Trophoblast cell (in vitro differentiated cells and primary cell): ENCODE measurements at regions not wholly inside any gene's neighbourhood (a gene's known extent, or its start where the extent isn't known, plus 50 kb on each side); places are given as distances from the start of the nearest gene placed in this dataset.

ENCODE experiments used
- DNase-seq, 2 donors: peaks; one replicate each; pipeline ENCODE4 v3.0.0-alpha.2; 2016
- H2AFZ ChIP-seq: 2 replicates; pipeline ENCODE4 v1.6.1; 2013; ENCODE audit warnings: low read length, moderate library complexity, mild to moderate bottlenecking; ENCODE audit not compliant: insufficient read depth, poor library complexity
- H2AK5ac ChIP-seq: 2 replicates; pipeline ENCODE4 v1.6.1; 2013; ENCODE audit warnings: mild to moderate bottlenecking, low read length
- H2BK120ac ChIP-seq: 2 replicates; pipeline ENCODE4 v1.6.1; 2013; ENCODE audit warnings: low read length, mild to moderate bottlenecking, moderate library complexity; ENCODE audit not compliant: insufficient read depth, poor library complexity
- H2BK12ac ChIP-seq: 2 replicates; pipeline ENCODE4 v1.6.1; 2013; ENCODE audit warnings: mild to moderate bottlenecking, low read length, moderate library complexity
- H2BK5ac ChIP-seq: 2 replicates; pipeline ENCODE4 v1.6.1; 2013; ENCODE audit warnings: low read length, low read depth, moderate library complexity, mild to moderate bottlenecking; ENCODE audit not compliant: poor library complexity
- H3K14ac ChIP-seq: 2 replicates; pipeline ENCODE4 v1.6.1; 2013; ENCODE audit warnings: mild to moderate bottlenecking, low read length
- H3K18ac ChIP-seq: 2 replicates; pipeline ENCODE4 v1.6.1; 2013; ENCODE audit warnings: mild to moderate bottlenecking, low read length
- H3K23ac ChIP-seq: 2 replicates; pipeline ENCODE4 v1.6.1; 2013; ENCODE audit warnings: low read length
- H3K27ac ChIP-seq: 2 replicates; pipeline ENCODE4 v1.5.1; 2013; ENCODE audit warnings: low read depth, mild to moderate bottlenecking, inconsistent platforms, low read length, moderate library complexity
- H3K27me3 ChIP-seq: 2 replicates; pipeline ENCODE4 v1.6.1; 2013; ENCODE audit warnings: inconsistent platforms, mild to moderate bottlenecking, low read length, moderate library complexity; ENCODE audit not compliant: insufficient read depth
- H3K36me3 ChIP-seq, 2 experiments: 1 replicate in 1 of 2; 2 replicates in 1 of 2; pipeline ENCODE4 v1.6.1; 2013; ENCODE audit warnings: low read length in 2 of 2, mild to moderate bottlenecking in 2 of 2, moderate library complexity in 1 of 2; ENCODE audit not compliant: insufficient read depth in 2 of 2, control insufficient read depth in 1 of 2
- H3K4ac ChIP-seq: 2 replicates; pipeline ENCODE4 v1.6.1; 2013; ENCODE audit warnings: low read depth, mild to moderate bottlenecking, low read length, moderate library complexity
- H3K4me1 ChIP-seq, 2 experiments: 1 replicate in 1 of 2; 2 replicates in 1 of 2; pipeline ENCODE4 v1.6.1; 2013; ENCODE audit warnings: low read length in 2 of 2, mild to moderate bottlenecking in 2 of 2, moderate library complexity in 1 of 2; ENCODE audit not compliant: insufficient read depth in 2 of 2, control insufficient read depth in 1 of 2
- H3K4me2 ChIP-seq: 2 replicates; pipeline ENCODE4 v1.6.1; 2013; ENCODE audit warnings: inconsistent platforms, mild to moderate bottlenecking, low read length, moderate library complexity
- H3K4me3 ChIP-seq: 2 replicates; pipeline ENCODE4 v1.5.1; 2013; ENCODE audit warnings: mild to moderate bottlenecking, low read depth, low read length, inconsistent platforms
- H3K79me1 ChIP-seq: one replicate; pipeline ENCODE4 v1.6.1; 2013; ENCODE audit warnings: low read length
- H3K79me2 ChIP-seq: 2 replicates; pipeline ENCODE4 v1.6.1; 2013; ENCODE audit warnings: low read length, mild to moderate bottlenecking; ENCODE audit not compliant: control insufficient read depth, insufficient read depth, poor library complexity
- H3K9ac ChIP-seq: 2 replicates; pipeline ENCODE4 v1.6.1; 2013; ENCODE audit warnings: mild to moderate bottlenecking, low read length
- H3K9me3 ChIP-seq: 2 replicates; pipeline ENCODE4 v1.6.1; 2013; ENCODE audit warnings: low read depth, mild to moderate bottlenecking, control low read depth, inconsistent platforms, low read length; ENCODE audit not compliant: insufficient read depth
- H4K12ac ChIP-seq: 2 replicates; pipeline ENCODE4 v1.6.1; 2013; ENCODE audit warnings: low read depth, mild to moderate bottlenecking, low read length, moderate library complexity
- H4K8ac ChIP-seq: 2 replicates; pipeline ENCODE4 v1.6.1; 2013; ENCODE audit warnings: low read depth, mild to moderate bottlenecking, low read length, moderate library complexity
- H4K91ac ChIP-seq: one replicate; pipeline ENCODE4 v1.6.1; 2013; ENCODE audit warnings: low read depth, mild to moderate bottlenecking, low read length, moderate library complexity
- WGBS: extraction: QIAGEN DNeasy Blood & Tissue Kit; methylation state at CpG from one replicate; pipeline ENCODE4 v1.1.7; 2013; ENCODE audit warnings: missing lambda C conversion rate; ENCODE audit not compliant: insufficient read length, insufficient coverage; ENCODE audit errors: extremely low coverage; 5-methylcytosine and 5-hydroxymethylcytosine counted together

DNA sequence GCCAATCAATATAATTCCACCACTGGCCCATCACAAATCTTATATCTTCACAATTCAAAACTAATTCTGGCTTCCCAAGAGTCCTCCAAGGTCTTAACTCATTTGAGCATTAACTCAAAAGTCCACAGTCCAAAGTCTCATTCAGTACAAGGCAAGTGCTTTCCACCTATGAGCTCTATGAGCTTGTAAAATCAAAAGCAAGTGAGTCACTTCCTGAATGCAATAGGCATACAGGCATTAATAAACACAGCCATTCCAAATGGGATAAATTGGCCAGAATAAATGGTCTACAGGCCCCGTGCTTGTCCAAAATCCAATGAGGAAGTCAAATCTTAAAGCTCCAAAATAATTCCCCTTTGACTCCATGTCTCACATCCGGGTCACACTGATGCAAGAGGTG is 479.1 kb downstream of the KDM5D start:
- Histone ChIP-seq H3K27me3 (no peaks in the 10 kb centered on the region), H3K9me3 (no peaks in the 10 kb centered on the region), H3K14ac (no peak overlapping the region), H3K4me1 (peaks cover 0 to 2% of the 10 kb centered on the region in 2 experiments), H2BK5ac (no peak overlapping the region), H3K23ac (no peak overlapping the region), H3K79me1 (no peaks in the 10 kb centered on the region), H3K79me2 (no peaks in the 10 kb centered on the region), H4K12ac (no peak overlapping the region), H2BK120ac (no peak overlapping the region), H2BK12ac (no peak overlapping the region), H3K18ac (no peak overlapping the region), H4K91ac (no peak overlapping the region), H3K4ac (no peak overlapping the region), H3K36me3 (no peaks in the 10 kb centered on the region), H3K4me2 (no peak overlapping the region), H3K4me3 (no peak overlapping the region), H2AFZ (no peak overlapping the region), H2AK5ac (no peak overlapping the region), H3K27ac (no peak overlapping the region), H3K9ac (no peak overlapping the region), H4K8ac (no peak overlapping the region)
- WGBS, result no CpG with 5 or more reads among the region's 2 CpGs
- no peak for DNase-seq

DNA sequence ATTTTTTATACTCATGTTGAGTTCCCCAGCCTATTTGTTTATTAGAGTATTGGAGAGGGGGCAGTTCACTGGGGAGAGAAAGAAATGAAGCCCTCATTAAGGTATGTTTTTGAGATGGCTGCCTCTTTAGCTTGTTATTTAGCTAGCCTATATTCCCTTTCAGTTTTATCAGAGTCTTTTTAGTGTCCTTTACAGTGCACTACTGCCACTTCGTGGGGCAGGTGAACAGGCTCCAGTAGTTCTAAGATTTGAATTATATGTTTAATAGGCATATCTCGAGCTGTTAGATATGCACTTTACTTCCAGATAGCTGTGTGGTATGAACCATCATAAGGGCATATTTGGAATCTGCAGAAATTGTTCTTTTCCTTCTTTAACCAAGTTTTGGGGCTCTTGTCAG is 482.2 kb downstream of the KDM5D start:
- Histone ChIP-seq H3K4me3 (no peak overlapping the region), H2AFZ (no peak overlapping the region), H4K8ac (no peak overlapping the region), H3K9ac (no peak overlapping the region), H3K27ac (no peak overlapping the region), H3K4me1 (no peaks in the 10 kb centered on the region), H3K79me1 (no peaks in the 10 kb centered on the region), H2BK12ac (no peak overlapping the region), H3K9me3 (no peaks in the 10 kb centered on the region), H4K91ac (no peak overlapping the region), H3K27me3 (no peaks in the 10 kb centered on the region), H3K23ac (no peak overlapping the region), H3K18ac (no peak overlapping the region), H2BK5ac (no peak overlapping the region), H3K36me3 (no peaks in the 10 kb centered on the region), H2BK120ac (no peak overlapping the region), H3K4me2 (no peak overlapping the region), H3K14ac (no peak overlapping the region), H3K79me2 (no peaks in the 10 kb centered on the region), H2AK5ac (no peak overlapping the region), H3K4ac (no peak overlapping the region), H4K12ac (no peak overlapping the region)
- DNase-seq, result no peak
- no CpG with 5 or more reads among the region's 2 CpGs for WGBS

DNA sequence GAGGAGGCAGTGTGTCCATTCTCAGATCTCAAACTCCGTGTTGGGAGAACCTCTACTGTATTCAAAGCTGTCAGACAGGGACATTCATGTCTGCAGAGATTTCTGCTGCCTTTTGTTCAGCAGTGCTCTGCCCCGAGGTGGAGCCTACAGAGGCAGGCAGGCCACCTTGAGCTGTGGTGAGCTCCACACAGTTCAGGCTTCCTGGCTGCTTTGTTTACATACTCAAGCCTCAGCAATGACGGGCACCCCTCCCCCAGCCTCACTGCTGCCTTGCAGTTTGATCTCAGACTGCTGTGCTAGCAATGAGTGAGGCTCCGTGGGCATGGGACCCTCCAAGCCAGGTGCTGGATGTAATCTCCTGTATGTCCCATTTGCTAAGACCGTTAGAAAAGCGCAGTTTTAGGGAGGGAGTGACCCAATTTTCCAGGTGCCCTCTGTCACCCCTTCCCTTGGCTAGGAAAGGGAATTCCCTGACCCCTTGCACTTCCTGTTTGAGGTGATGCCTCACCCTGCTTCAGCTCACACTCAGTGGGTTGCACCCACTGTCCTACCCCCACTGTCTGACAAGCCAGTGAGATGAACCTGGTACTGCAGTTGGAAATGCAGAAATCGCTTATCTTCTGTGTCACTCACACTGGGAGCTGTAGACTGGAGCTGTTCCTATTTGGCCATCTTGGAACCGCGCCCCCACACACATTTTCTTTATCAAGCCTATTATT is 458.9 kb upstream of the HSFY2 start:
- Histone ChIP-seq H3K27me3 (no peaks in the 10 kb centered on the region), H3K27ac (no peak overlapping the region), H3K23ac (no peak overlapping the region), H2BK120ac (no peak overlapping the region), H3K79me1 (no peaks in the 10 kb centered on the region), H3K4ac (no peak overlapping the region), H2BK5ac (no peak overlapping the region), H4K8ac (no peak overlapping the region), H3K9me3 (no peaks in the 10 kb centered on the region), H3K4me1 (peaks cover 6% of the 10 kb centered on the region in 2 experiments), H3K79me2 (no peaks in the 10 kb centered on the region), H3K4me2 (no peak overlapping the region), H4K12ac (no peak overlapping the region), H3K9ac (no peak overlapping the region), H3K4me3 (no peak overlapping the region), H3K36me3 (no peaks in the 10 kb centered on the region), H2AK5ac (no peak overlapping the region), H4K91ac (no peak overlapping the region), H2BK12ac (no peak overlapping the region), H3K14ac (no peak overlapping the region), H3K18ac (no peak overlapping the region), H2AFZ (no peak overlapping the region)
- no CpG with 5 or more reads among the region's 9 CpGs for WGBS
- no peak for DNase-seq

DNA sequence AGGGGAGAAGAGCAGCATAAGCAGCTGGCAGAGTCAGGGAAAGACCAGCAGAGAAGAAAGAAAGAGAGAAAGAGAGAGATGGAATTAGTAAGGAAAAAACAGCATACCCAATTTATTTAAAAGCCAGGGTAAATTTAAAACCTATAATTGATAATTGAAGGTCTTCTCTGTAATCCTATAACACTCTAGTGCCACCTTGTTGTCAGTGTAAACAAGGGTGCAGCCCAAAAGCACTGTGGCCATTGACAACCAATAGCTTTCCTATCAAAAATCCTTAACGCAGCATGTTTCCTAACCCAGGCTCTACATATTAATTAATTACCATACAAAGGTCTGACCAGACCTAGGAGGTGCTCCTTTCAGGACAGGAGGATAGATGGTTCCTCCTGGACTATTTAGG is 447.2 kb upstream of the HSFY2 start:
- H4K8ac ChIP-seq, result no peak overlapping the region
- no peaks in the 10 kb centered on the region for H3K27me3 ChIP-seq
- H3K9me3 ChIP-seq, result no peaks in the 10 kb centered on the region
- no peak overlapping the region for H2AK5ac ChIP-seq
- H3K79me2 ChIP-seq, result no peaks in the 10 kb centered on the region
- H3K4me2 ChIP-seq, result no peak overlapping the region
- WGBS, result no CpG with 5 or more reads among the region's 1 CpG
- H3K18ac ChIP-seq, result no peak overlapping the region
- H2AFZ ChIP-seq, result no peak overlapping the region
- DNase-seq, result no peak
- H3K36me3 ChIP-seq, result no peaks in the 10 kb centered on the region
- no peaks in the 10 kb centered on the region for H3K79me1 ChIP-seq
- H3K27ac ChIP-seq, result no peak overlapping the region
- no peak overlapping the region for H2BK5ac ChIP-seq
- H4K91ac ChIP-seq, result no peak overlapping the region
- H3K23ac ChIP-seq, result no peak overlapping the region
- H2BK120ac ChIP-seq, result no peak overlapping the region
- no peaks in the 10 kb centered on the region for H3K4me1 ChIP-seq
- H2BK12ac ChIP-seq, result no peak overlapping the region
- no peak overlapping the region for H4K12ac ChIP-seq
- H3K4me3 ChIP-seq, result no peak overlapping the region
- no peak overlapping the region for H3K4ac ChIP-seq
- no peak overlapping the region for H3K14ac ChIP-seq
- H3K9ac ChIP-seq, result no peak overlapping the region
